ENCODE measurements at regions not wholly inside any gene's neighbourhood (a gene's known extent, or its start where the extent isn't known, plus 50 kb on each side); places are given as distances from the start of the nearest gene placed in this dataset.

DNA sequence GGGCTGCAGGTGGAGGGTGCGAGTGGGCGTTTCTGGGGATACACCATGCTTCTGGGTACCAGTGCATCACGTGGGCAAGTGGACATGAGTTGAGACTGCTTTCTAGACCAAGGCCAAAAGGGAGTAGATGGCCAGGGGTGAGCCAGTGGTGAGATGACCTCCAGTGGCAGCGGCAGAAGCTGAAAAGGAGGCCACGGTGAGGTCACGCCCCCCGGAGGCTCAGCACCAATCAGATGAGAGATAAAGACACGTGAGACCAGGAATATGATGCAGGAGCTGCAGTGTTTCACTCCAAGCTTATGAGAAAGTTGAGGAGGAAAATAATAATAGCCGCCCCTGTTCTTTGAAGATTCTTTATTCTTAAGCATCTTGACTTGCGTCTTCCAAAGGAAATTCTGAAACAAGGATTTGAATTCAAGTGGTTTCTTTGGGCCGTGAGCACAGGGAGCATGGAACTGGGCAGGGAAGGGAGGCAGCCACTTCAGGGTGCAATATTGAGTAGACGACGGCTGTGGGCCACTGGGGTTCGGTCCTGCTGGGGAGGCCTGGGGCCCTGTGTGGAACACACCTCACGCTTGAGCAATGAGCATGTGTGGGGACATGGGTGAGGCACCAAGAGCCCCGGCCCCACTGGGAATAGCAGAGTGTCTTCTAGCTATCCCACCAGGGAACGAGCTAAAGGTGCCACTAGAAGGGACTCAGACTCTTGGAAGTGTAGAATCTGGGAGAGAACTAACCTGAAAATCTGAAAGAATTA is 156.7 kb upstream of the LRFN2 start:
- H3K27ac ChIP-seq (ENCODE audit: low read depth, low read length): no peak overlapping the region
- H3K4me1 ChIP-seq (ENCODE audit: control insufficient read depth, insufficient read depth, low read length): peaks cover 5% of the 10 kb centered on the region; the same call in 1 of the 2 replicates
- no peak overlapping the region for H3K4me3 ChIP-seq (ENCODE audit: low read depth, low read length)

DNA sequence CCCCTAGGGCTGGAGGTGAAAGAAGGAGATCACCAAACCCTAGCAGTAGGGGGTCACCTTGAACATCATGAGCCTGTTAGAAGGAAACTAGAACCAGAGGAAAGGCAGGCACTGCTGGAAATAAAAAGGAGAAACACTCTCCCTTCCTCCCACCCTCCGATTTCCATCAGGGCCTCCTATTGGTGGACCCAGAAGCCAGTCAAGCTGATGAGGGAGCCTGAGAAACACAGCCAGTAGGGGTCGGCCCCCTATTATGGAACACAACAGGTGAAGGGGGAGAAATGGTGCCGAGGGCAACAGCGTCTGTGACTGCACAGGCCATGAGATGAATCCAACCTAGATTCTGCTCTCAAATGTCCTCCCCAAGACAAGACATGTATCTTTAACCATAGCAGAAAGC is 156.1 kb upstream of the LRFN2 start:
- H3K9me3 ChIP-seq (ENCODE audit: control insufficient read depth, insufficient read depth, low read length): no peaks in the 10 kb centered on the region
- H3K4me3 ChIP-seq (ENCODE audit: low read depth, low read length): no peak overlapping the region
- H3K27ac ChIP-seq (ENCODE audit: low read depth, low read length): no peak overlapping the region
- H3K4me1 ChIP-seq (ENCODE audit: control insufficient read depth, insufficient read depth, low read length): peaks cover 5% of the 10 kb centered on the region; the same call in 1 of the 2 replicates
- no peaks in the 10 kb centered on the region for H3K27me3 ChIP-seq (ENCODE audit: control insufficient read depth, insufficient read depth, low read length)
- H3K36me3 ChIP-seq (ENCODE audit: control insufficient read depth, insufficient read depth, low read length): no peaks in the 10 kb centered on the region
- no peak overlapping the region for H3K9ac ChIP-seq (ENCODE audit: low read depth, low read length)

More for the DNA sequence above, 156.7 kb upstream of the LRFN2 start:
- Histone ChIP-seq H3K27me3 (ENCODE audit: control insufficient read depth, insufficient read depth, low read length) (no peaks in the 10 kb centered on the region), H3K9me3 (ENCODE audit: control insufficient read depth, insufficient read depth, low read length) (no peaks in the 10 kb centered on the region), H3K9ac (ENCODE audit: low read depth, low read length) (no peak overlapping the region), H3K36me3 (ENCODE audit: control insufficient read depth, insufficient read depth, low read length) (no peaks in the 10 kb centered on the region)

DNA sequence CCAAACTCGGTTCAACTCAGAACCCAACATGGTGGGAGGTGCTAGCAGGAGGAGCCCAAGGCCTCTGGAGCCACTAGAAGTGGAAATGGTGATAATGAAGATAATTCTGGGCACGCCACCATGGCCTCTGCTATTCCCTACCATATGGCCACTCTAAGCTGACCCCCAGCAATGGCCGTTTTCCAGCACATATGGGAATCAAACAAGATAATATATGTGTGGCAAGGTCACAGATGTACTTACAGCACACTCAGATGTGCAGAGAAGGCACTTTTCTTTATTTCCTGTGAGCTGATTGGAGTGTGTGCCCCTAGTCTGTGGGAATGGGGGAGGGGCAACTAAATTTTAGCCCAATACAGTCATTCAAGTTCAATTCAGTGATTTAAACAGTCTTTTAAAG is 153.4 kb upstream of the LRFN2 start:
- Histone ChIP-seq H3K27me3 (ENCODE audit: control insufficient read depth, insufficient read depth, low read length) (no peaks in the 10 kb centered on the region), H3K9me3 (ENCODE audit: control insufficient read depth, insufficient read depth, low read length) (no peaks in the 10 kb centered on the region), H3K4me1 (ENCODE audit: control insufficient read depth, insufficient read depth, low read length) (peaks cover 5% of the 10 kb centered on the region; the same call in 1 of the 2 replicates), H3K9ac (ENCODE audit: low read depth, low read length) (no peak overlapping the region), H3K27ac (ENCODE audit: low read depth, low read length) (no peak overlapping the region), H3K36me3 (ENCODE audit: control insufficient read depth, insufficient read depth, low read length) (no peaks in the 10 kb centered on the region), H3K4me3 (ENCODE audit: low read depth, low read length) (no peak overlapping the region)

GRCh38 chr6:40738551-40739193 is 151.5 kb upstream of the LRFN2 start:
- no peak overlapping the region for H3K4me3 ChIP-seq (ENCODE audit: low read depth, low read length)
- no peak overlapping the region for H3K9ac ChIP-seq (ENCODE audit: low read depth, low read length)
- H3K9me3 ChIP-seq (ENCODE audit: control insufficient read depth, insufficient read depth, low read length): no peaks in the 10 kb centered on the region
- H3K4me1 ChIP-seq (ENCODE audit: control insufficient read depth, insufficient read depth, low read length): peaks cover 5% of the 10 kb centered on the region; the same call in 1 of the 2 replicates
- no peak overlapping the region for H3K27ac ChIP-seq (ENCODE audit: low read depth, low read length)
- H3K27me3 ChIP-seq (ENCODE audit: control insufficient read depth, insufficient read depth, low read length): no peaks in the 10 kb centered on the region
- H3K36me3 ChIP-seq (ENCODE audit: control insufficient read depth, insufficient read depth, low read length): no peaks in the 10 kb centered on the region

DNA sequence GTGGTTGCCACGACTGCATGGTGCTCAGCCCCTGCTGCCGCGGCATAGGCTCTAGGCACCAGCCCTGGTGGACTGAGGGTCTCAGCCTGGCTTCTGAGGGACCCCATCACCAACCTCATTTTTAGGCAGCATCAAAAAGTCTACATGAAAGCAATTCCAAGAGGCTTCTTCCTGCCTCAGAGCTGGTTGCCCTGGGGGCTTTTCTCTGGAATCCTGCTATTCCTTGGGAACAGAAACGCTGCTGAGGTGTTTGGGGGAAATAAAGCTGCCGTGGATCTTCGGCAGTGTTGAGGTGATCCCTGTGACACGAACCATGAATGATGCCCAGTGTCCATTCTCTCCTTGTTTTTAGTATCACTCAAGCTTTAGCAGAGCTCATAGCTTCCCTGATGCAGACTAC is 148.4 kb upstream of the LRFN2 start:
- no peaks in the 10 kb centered on the region for H3K4me1 ChIP-seq (ENCODE audit: control insufficient read depth, insufficient read depth, low read length)
- H3K4me3 ChIP-seq (ENCODE audit: low read depth, low read length): no peak overlapping the region
- H3K9ac ChIP-seq (ENCODE audit: low read depth, low read length): no peak overlapping the region
- H3K36me3 ChIP-seq (ENCODE audit: control insufficient read depth, insufficient read depth, low read length): no peaks in the 10 kb centered on the region
- no peaks in the 10 kb centered on the region for H3K9me3 ChIP-seq (ENCODE audit: control insufficient read depth, insufficient read depth, low read length)
- H3K27ac ChIP-seq (ENCODE audit: low read depth, low read length): no peak overlapping the region
- H3K27me3 ChIP-seq (ENCODE audit: control insufficient read depth, insufficient read depth, low read length): no peaks in the 10 kb centered on the region

DNA sequence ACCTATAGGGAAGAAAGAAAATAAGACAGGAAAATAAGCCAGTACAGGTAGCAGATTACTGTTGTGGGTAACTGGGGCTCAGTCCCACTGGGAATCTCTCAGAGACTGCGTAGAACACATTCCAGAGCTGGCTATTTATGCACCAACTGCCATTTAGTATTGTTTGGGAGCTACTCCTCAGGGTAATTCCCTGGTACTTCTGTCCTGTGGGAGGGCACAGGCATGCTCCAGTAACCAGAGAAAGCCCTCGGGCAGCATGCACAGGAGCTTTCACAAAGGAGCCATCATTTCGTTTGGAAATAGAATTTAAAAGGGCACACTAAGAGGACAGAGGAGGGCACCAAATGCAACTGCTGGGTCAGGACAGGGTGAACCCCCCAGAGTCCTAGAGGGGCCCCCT is 148.0 kb upstream of the LRFN2 start:
- H3K4me1 ChIP-seq (ENCODE audit: control insufficient read depth, insufficient read depth, low read length): no peaks in the 10 kb centered on the region
- H3K27me3 ChIP-seq (ENCODE audit: control insufficient read depth, insufficient read depth, low read length): no peaks in the 10 kb centered on the region
- no peaks in the 10 kb centered on the region for H3K9me3 ChIP-seq (ENCODE audit: control insufficient read depth, insufficient read depth, low read length)
- no peak overlapping the region for H3K9ac ChIP-seq (ENCODE audit: low read depth, low read length)
- no peak overlapping the region for H3K4me3 ChIP-seq (ENCODE audit: low read depth, low read length)
- H3K36me3 ChIP-seq (ENCODE audit: control insufficient read depth, insufficient read depth, low read length): no peaks in the 10 kb centered on the region
- no peak overlapping the region for H3K27ac ChIP-seq (ENCODE audit: low read depth, low read length)

- Histone ChIP-seq H3K9ac (ENCODE audit: low read depth, low read length) (no peak overlapping the region), H3K4me1 (ENCODE audit: control insufficient read depth, insufficient read depth, low read length) (no peaks in the 10 kb centered on the region), H3K9me3 (ENCODE audit: control insufficient read depth, insufficient read depth, low read length) (no peaks in the 10 kb centered on the region), H3K36me3 (ENCODE audit: control insufficient read depth, insufficient read depth, low read length) (no peaks in the 10 kb centered on the region), H3K27ac (ENCODE audit: low read depth, low read length) (no peak overlapping the region), H3K27me3 (ENCODE audit: control insufficient read depth, insufficient read depth, low read length) (no peaks in the 10 kb centered on the region), H3K4me3 (ENCODE audit: low read depth, low read length) (no peak overlapping the region)
Measured at GRCh38 chr6:40734607-40735006, 147.4 kb upstream of the LRFN2 start.

DNA sequence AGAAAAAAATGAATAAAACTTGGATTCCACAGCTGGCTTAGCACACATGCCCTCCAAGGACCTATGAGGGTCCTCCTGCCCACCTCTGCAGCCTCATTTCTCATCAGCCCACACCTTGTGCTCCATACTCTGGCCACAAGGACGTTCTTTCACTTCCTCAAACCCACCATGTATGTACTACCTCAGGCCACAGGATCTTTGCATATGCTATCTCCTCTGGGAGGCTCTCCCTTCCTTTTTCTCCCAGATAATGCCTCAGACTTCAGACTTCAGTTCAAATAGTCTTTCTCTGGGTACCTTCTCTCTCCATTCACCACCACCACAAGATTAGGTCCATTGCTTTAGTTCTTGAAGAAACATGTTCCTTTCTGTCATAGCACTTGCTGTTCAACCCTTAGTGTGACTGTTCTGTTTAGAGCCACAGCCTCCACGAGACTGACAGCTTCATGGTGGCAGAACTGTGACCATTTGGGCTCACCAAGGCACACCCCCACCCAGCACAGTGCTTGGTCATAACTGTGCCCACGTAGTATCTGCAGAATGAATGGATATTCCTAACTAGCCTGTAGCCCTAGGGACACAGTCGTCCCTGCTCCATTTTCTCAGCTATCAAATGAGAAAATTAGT is 146.7 kb upstream of the LRFN2 start:
- H3K27ac ChIP-seq (ENCODE audit: low read depth, low read length): no peak overlapping the region
- no peak overlapping the region for H3K4me3 ChIP-seq (ENCODE audit: low read depth, low read length)
- no peak overlapping the region for H3K9ac ChIP-seq (ENCODE audit: low read depth, low read length)
- H3K36me3 ChIP-seq (ENCODE audit: control insufficient read depth, insufficient read depth, low read length): no peaks in the 10 kb centered on the region
- H3K27me3 ChIP-seq (ENCODE audit: control insufficient read depth, insufficient read depth, low read length): no peaks in the 10 kb centered on the region
- no peaks in the 10 kb centered on the region for H3K4me1 ChIP-seq (ENCODE audit: control insufficient read depth, insufficient read depth, low read length)
- no peaks in the 10 kb centered on the region for H3K9me3 ChIP-seq (ENCODE audit: control insufficient read depth, insufficient read depth, low read length)

- no peaks in the 10 kb centered on the region for H3K36me3 ChIP-seq (ENCODE audit: control insufficient read depth, insufficient read depth, low read length)
- no peaks in the 10 kb centered on the region for H3K27me3 ChIP-seq (ENCODE audit: control insufficient read depth, insufficient read depth, low read length)
- H3K4me1 ChIP-seq (ENCODE audit: control insufficient read depth, insufficient read depth, low read length): no peaks in the 10 kb centered on the region
- H3K9me3 ChIP-seq (ENCODE audit: control insufficient read depth, insufficient read depth, low read length): no peaks in the 10 kb centered on the region
- H3K9ac ChIP-seq (ENCODE audit: low read depth, low read length): no peak overlapping the region
- no peak overlapping the region for H3K4me3 ChIP-seq (ENCODE audit: low read depth, low read length)
- H3K27ac ChIP-seq (ENCODE audit: low read depth, low read length): no peak overlapping the region
Measured at GRCh38 chr6:40733290-40733689, 146.1 kb upstream of the LRFN2 start.

- H3K27ac ChIP-seq (ENCODE audit: low read depth, low read length): no peak overlapping the region
- no peaks in the 10 kb centered on the region for H3K4me1 ChIP-seq (ENCODE audit: control insufficient read depth, insufficient read depth, low read length)
- H3K27me3 ChIP-seq (ENCODE audit: control insufficient read depth, insufficient read depth, low read length): no peaks in the 10 kb centered on the region
- H3K9me3 ChIP-seq (ENCODE audit: control insufficient read depth, insufficient read depth, low read length): no peaks in the 10 kb centered on the region
- no peak overlapping the region for H3K4me3 ChIP-seq (ENCODE audit: low read depth, low read length)
- no peaks in the 10 kb centered on the region for H3K36me3 ChIP-seq (ENCODE audit: control insufficient read depth, insufficient read depth, low read length)
- H3K9ac ChIP-seq (ENCODE audit: low read depth, low read length): no peak overlapping the region
Measured at GRCh38 chr6:40732878-40733277, 145.7 kb upstream of the LRFN2 start.

- Histone ChIP-seq H3K9me3 (ENCODE audit: control insufficient read depth, insufficient read depth, low read length) (no peaks in the 10 kb centered on the region), H3K27ac (ENCODE audit: low read depth, low read length) (no peak overlapping the region), H3K27me3 (ENCODE audit: control insufficient read depth, insufficient read depth, low read length) (no peaks in the 10 kb centered on the region), H3K4me3 (ENCODE audit: low read depth, low read length) (no peak overlapping the region), H3K36me3 (ENCODE audit: control insufficient read depth, insufficient read depth, low read length) (no peaks in the 10 kb centered on the region), H3K4me1 (ENCODE audit: control insufficient read depth, insufficient read depth, low read length) (no peaks in the 10 kb centered on the region; the same call in 1 of the 2 replicates), H3K9ac (ENCODE audit: low read depth, low read length) (no peak overlapping the region)
Measured at GRCh38 chr6:40728643-40729042, 141.5 kb upstream of the LRFN2 start.
